ENCODE measurements at regions not wholly inside any gene's neighbourhood (a gene's known extent, or its start where the extent isn't known, plus 50 kb on each side); places are given as distances from the start of the nearest gene placed in this dataset.

DNA sequence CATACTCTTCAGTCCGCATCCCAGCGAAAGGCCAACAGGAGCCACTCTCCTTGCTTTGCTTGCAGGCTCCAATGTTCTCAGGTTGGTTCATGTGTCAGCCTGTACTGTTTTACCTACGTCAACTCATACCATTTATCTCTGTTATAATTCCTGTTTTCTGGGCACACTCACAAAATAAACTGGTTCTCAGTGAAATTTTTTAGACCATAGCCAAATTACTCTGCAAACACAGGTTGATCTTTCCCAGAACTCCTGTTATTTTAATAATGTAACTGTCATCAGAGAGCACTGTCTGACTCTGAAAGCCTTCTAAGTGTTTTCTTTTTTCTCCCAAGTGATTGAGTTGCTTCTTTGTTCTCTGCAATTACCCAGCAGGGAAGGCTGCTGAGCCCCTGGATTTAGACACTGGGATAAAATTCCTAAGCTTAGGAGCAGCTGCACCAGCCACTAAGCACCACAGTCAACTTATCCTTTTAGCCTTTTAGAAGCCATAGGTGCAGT lies 111.6 kb upstream of the PIEZO2 start:
- no peak for DNase-seq

DNA sequence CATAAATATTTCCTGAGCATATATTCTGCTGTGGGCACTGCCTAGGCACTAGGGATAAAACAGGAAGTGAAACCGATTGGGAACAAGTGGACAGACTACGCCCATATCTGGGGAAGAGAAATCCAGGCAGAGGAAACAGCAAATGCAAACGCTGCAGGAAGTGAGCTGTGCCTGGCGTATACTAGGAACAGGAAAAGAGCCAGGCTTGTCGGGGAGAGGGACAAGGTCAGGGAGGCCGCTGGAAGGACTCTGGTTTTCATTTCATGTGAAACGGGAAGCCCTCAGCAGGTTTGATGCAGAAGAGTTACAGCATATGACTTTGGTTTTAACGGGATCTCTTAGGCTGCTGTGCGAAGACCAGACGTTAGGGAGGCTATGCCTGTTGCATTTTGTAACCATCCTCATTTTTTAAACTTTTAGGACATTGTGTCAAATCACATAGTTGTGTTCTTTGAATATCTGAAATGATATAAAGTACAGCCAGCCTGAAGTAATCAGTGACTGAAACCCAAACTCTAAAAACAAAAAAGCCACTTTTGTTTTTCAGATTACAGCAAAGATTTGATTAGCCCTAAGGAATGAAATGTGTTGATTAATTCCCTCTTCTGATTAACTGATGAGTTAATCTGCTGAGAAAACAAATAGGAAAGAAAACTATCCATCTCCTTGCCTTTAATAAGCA lies 110.2 kb upstream of the PIEZO2 start:
- DNase-seq, result no peak

DNA sequence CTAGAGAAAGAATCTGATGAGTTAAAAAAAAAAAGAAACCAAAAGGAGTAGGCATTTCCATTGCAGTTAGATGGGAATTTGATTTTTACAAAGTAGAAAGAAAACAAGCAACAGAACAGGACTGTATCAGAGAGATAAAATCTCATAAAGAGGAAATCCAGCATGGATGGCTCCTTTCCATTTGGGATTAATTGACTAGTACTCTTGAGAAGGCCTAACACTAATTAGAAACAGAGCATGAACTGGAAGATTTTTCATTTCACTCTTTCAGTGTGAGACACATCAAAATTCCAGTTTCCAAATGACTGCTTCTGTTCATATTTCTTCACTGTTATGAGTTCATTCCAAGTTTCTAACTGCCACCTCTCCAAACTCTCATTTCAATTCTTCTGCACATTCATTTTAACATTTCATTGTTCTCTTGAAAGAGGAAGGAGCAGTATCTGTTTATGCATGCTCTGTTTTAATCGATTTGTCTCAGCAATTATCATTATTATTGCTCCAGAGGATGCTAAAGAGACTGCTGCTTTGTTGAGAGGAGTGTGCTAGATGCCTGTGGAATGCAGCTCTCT lies 108.8 kb upstream of the PIEZO2 start:
- no peak for DNase-seq

DNA sequence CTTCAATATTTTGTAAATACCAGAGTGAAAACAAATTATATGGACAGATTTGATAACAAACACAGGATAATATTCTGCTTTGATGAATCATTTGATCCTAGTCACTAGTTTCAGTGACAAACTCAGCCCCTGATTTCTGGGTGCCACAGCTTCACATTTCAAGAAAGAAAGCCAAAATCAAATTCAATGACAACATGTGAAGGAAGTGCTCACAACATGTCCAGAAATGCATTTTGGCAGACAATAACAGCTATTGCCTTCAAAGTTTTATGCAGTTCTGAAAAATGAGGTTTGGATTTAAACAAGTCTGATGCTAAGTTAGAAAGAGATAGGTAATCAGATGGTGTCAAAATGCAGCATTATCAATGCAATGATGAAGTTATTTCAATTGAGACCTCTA lies 106.9 kb upstream of the PIEZO2 start:
- no peak for DNase-seq

DNA sequence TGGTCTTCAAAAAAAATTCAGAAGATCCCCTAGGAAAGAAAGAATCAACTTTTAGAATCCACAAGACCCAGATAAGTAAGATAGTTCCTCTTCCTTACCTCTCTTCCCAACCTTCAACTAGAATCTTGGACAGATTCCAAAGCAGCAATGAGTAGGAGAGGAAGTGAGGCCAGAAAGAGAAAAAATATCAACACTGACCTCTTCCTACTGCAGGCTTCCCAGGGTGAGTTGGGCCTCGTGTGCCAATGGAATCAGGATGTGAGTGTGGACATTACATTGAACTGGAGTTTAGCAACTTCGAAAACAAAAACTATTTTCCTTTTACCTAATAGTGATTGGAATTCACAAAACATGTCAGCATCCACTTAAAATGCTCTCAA lies 102.5 kb upstream of the PIEZO2 start:
- no peak for DNase-seq

DNA sequence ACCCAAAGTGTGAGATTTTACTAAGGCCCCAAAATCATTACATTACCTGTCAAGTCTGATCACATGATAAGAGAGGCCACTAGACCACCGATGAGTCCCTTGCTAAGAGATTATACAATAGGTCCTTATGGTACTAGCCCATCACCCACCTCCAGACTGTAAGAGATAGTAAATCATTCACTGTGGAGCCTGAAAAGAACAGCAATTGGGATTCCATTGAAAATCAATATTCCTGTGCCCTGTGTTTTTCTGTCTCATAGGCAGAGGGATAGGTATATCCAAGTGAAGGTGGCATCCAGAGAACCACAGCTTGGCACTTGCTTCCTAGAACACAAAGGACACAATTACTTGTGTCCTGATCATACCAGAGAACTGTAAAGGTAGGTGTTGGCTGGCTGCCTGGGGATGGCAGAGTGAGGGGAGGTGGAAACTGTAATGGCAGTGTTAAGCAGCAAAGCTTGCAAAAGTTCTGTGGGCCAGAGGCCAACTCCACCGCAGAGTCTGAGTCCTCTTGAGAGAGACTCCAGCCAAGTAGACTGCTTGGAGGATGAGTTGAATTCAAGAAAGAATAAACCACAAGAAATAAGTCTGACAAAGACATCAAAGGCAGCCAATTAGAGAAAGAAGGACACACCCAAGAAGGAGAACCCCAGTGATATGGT lies 102.0 kb upstream of the PIEZO2 start:
- DNase-seq, result no peak

DNA sequence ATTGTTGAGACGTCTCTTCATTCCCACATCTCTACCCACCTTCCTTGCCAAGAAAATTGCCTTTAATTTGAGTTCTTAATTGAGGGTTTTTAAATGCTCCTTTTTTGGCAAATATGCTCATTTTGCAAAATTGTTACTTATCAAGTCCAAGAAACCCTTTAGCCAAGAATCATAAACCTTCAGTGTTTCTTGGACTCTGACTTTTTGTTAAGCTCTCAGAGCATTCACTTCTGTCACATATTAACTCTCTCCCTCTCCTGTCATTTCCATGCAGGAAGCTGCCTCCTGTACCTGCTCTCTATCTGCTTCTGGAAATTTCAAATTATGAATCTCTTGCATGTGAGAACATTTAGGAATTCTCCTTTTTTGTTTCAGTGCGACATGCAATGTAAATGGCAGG lies 100.0 kb upstream of the PIEZO2 start:
- DNase-seq, result no peak

DNA sequence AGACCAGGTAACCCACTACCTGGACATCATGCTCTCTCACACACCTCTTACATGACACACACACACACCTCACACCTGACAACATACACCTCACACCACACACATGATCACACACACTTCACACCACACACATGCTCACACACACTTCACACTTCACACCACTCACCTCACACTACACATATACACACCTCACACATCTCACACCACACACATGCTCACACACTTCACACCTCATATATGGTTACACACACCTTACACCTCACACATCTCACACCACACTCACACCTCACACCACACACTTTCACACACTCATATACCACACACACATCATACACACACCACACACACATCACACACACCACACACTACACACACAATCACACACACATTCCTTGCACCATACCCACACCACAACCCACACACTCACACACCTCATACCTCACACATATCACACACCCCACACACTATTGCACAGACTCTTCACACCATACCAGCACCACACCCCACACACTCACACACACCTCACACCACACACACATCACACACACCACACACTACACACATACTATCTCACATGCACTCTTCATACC lies 98.1 kb upstream of the PIEZO2 start:
- no peak for DNase-seq

DNA sequence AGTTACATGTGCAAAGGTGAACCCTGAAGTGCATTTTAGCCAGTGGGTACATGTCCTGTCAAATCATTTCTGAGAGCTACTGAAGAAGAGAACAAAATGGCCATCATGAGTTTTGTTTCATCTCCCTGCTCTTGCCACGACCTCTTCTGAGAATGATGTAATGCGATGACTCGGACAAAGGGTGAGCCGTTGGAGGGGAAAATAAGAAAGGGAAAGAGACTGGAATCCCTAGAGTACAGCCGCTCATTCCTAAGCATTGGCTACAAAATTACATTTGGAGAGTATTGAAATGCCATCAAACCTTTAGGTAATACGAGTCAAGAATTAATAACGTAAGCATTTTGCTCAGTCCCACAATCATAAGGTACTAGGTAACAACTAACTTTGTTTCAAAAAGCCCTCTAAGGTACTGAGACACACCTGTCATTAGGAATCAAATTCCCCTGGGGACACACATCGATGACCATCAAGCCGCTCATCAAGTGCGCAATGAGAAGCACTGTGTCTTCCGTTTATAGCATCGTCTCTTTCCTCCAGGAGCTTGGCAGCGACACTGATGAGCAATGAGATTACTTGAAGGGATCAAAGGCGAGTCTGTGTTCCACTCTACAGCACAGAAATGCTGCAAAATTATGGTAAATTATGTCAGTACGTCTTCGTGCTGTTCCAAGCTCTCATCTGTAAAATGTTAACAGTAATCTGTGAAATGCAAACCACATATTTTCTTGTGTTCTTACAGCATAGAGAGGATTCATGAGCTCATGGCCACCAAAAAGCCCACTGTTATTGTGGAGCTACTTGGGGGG lies 97.3 kb upstream of the PIEZO2 start:
- DNase-seq, result no peak

DNA sequence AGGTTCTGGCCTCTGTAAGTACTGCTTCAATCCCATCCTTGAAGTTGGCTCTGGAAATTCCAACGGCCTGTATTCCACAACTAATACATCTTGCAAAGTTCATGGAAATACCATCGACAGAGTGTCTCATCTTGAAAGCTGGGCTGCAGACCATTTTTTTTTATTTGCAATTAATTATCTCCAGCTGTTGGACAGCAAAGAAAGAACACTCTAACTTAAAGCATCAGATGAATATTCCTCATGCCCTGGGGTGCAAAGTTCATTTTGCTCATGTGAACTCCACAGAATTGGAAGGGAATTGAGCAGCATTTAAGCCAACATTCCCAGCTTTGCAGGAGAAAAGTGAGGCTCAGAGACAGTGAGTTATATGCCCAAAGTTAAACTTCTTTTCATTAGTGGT lies 96.5 kb upstream of the PIEZO2 start:
- DNase-seq, result no peak

DNA sequence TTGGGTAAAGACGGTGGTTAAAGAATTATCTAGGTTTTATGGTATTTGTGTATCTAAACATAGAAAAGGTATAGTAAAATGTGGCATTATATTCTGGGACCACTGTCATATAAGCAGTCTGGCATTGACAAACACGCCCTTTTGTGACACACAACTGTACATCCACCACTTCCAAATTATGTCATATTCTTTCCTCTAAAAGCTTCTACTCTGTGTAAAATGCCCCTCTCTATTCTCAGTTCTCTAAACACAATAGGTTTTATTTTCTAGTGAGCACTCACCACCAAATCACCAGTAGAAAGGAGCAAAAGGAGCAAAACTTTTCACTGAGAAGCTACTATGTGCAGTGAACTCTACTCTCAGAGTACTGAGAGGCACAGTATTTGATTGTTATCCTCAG lies 88.1 kb upstream of the PIEZO2 start:
- no peak for DNase-seq

DNA sequence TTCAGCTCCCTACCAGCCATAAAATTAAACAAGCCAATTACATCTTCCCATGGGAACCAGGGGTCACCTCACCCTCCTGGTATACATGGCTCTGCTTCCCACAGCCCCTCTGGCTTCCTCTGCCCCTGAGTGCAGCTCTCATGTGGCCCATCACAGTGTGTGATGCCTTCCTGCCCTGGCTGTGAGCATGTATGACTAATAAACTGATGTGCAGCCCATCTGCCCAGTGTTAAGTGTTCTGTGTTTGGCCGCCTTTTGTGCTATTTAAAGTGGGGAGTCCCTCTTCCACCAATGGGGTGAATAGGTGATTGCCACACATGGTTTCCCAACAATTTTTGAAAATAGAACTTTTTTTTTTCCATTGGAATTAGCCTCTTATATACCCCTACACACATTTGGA lies 87.7 kb upstream of the PIEZO2 start:
- no peak for DNase-seq

DNA sequence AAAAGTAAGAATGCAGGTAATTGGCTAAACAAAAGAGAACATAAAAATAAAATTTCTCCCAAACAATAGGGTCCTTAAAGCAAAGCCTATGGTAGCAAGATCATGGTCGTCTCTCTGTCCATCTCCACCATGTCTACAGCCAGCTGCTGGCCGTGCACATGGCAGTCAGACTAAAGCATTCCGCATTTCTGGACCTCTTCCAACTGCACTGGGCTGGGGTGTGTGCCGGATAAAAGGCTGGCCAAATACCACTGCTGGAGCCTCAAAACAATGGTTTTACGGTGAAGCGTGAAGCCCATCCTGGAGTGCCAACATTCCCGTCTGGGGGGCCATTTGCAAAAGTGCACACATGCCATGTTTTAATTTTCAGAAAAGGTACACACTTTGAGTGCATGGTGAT lies 74.8 kb upstream of the PIEZO2 start:
- no peak for DNase-seq

DNA sequence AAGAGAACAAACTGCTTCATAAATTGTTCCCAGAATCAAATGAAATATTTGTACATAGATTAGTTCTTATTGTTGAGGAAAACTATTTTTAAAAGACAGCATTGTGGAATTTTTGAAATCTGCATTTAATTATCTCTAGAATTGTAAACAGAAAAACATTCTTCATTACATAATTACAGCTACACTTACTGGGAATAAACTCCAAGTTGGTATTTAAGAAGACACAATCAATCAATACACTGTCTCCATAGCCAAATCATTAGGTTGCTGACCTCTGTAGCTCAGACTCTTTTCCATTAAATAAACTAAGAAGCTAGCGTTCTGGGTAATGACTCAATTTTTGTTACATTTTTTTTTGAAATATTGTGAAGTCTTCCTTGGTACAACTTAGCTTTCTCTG lies 70.2 kb upstream of the PIEZO2 start:
- no peak for DNase-seq

DNA sequence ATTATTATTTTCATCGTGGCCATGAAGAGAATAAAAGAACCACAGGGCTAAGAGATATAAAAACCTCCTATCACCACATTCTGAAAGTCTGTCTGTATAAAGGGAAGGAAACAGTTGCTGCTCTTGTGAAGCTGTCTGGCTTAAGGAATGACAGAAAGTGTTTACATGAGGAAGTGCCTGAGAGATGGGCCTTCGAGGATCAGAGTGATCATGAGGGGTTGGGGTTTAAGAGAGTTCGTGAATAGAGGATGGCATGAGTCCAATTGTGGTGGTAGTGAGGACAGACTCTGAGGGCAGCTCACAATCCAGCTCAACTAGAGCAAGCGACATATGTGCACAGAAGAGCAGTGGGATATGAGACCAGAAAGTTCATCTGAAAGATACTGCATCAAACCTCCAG lies 65.8 kb upstream of the PIEZO2 start:
- DNase-seq, result no peak

DNA sequence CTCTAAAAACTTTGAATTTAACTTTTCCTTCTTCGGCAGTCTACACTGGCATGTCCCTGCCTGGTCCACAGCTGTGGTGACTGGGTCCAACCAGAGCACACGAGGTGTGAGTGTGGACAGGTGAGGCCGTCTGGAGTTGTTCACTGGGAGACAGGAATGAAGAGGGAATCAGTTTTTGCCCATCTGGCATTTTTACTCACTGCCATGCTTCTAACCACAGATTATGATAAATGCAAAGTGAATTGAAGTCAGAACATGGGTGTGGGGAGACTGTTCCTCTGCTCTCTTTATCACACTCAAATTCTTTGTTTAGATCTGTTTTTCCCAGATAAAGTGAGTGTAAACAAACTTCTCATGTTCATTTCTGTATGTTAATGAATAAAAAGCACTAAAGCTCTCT lies 54.7 kb upstream of the PIEZO2 start:
- DNase-seq, result no peak

DNA sequence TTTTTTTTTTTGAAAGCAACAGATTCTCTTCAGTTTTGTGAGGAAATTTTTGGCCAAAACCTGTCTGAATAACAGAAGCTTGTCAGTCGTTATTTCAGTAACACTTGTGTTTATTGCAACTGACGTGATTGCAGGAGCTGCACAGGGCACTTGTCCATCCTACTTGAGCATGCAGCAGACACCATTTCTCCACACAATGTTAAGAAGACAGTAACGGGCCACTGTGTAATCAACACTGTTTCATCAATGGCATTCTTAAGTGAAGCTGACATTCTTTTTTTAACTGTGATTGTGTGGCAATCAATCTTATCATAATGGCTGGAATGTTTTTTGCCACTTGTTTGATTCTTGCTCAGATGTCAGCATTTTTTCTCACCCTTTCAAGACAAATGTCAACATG lies 50.1 kb upstream of the PIEZO2 start:
- DNase-seq, result no peak

Data from stimulated activated CD4-positive, alpha-beta T cell treated with anti-CD3 and anti-CD28 coated beads, Interleukin-4, amount 100 ng/mL, for 24 hours (primary cell).